ENCODE measurements at regions not wholly inside any gene's neighbourhood (a gene's known extent, or its start where the extent isn't known, plus 50 kb on each side); places are given as distances from the start of the nearest gene placed in this dataset.

DNA sequence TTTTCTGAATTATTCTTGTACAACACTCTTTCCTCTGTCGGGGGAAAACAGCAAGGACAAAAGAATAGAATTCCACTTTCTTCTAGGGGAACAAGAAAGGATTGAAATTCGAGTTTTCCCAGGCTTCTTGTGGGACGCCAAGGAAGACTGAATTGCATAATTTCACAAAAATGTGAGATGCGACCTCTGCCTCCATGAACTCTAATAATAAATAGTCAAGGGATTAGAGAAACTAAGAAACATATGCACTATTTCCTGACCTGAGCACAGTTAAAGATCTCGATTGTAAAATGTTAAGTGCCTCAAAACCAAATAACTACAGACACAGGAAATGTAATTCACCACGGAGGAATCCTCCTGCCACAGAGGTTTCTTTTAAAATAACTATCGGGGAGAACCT is 117.3 kb upstream of the MARK1 start:
- DNase-seq = no peak

DNA sequence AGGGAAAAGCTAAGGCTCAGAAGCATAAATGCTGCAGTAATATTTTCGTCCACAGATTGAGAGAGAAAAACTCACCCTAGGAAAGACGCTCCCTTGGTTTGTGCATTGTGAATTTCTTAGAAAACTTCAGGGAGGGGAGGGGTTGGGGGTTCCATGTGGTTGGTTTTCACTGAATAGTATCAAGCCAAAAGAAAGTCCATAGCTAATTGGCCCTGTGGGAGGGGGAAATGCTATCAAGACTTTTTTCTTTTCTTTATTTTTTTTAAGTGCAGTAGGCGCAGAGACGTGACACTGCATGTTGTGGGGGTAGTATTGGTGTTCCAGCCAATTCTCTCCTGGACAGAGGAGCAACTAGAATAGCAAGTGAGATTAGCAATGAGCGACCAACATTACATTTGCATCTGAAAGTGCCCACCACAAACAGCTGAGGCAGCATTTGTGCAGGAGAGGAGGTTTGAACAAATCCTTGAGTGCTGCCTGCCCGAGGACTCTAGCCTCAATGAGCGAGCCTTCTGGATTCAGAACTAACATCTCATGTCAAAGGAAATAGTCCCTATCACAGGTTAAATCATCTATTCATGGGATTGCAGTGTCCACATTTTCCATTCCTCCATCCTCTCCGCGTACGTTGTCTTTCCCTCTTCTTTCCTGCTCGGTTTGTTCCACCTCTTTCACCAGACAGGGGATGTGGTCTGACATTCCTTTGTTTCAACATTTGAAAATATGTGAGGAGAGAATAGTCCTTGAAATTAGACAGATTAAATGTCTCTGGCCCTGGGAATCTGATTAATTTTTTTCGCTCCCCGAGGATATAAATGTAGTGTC is 118.0 kb upstream of the MARK1 start:
- DNase-seq = no peak

- no peak for DNase-seq
Measured at GRCh38 chr1:220407191-220407590, 120.7 kb upstream of the MARK1 start.

DNA sequence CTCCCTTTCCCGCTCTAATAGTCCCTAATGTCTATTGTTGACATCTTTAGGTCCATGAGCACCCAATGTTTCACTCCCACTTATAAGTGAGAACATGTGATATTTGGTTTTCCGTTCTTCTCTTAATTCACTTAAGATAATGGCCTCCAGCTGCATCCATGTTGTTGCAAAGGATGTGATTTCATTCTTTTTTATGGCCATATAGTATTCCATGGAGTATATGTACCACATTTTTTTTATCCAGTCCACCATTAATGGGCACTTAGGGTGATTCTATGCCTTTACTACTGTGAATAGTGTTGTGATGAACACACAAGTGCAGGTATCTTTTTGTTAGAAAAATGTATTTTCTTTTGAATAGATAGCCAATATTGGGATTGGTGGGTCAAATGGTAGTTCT is 126.0 kb upstream of the RAB3GAP2 start:
- DNase-seq = no peak

GRCh38 chr1:220391491-220391890 is 119.2 kb upstream of the RAB3GAP2 start:
- no peak for DNase-seq

- peak; percentile 54 for DNase-seq
Measured at GRCh38 chr1:220389634-220390033, 117.4 kb upstream of the RAB3GAP2 start.

DNA sequence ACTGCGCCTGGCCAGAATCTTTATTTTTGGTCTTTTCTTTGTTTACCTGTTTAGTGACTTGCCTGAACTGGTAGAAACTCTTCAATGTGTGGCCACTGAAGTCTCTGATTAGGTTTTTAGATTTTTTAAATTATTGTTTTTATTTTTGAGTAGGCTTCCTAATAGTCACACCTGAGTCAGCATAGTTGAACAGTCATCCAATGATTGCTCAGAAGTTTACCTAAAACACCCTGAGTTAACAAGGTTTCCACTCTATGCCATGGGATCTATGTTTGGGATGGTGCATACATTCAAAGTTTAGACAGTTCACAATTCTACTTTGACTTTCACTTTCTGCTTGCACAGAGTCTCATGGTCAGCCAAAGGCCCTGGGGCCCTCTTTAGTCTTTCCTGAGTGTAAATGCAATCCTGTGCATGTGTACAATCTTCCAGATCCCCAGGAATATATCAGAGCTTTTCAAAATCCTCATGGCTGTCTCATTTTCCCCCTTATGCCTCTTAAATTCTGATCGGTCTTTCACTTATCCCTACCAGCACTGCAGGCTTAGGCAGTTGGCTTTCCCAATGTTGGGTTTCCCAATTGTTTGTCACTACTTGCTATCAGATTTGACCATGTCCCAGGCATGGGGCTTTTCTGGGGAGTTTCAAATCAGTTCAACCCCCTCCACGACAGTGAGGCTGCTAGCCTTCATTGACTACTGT is 114.4 kb upstream of the RAB3GAP2 start:
- no peak for DNase-seq

DNA sequence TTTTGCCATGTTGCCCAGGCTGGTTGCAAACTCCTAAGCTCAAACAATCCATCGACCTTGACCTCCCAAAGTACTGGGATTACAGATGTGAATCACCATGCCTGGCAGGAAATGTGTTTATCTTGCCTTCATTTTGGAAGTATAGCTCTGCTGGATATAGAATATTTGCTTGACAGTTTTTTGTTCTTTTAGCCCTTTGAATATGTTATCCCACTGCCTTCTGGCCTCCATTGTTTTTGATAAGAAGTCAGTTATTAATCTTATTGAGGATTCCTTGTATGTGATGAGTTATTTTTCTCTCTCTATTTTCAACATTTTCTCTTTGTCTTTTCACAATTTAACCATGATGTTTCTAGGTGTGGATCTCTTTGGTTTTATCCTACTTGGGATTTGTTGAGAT is 112.9 kb upstream of the RAB3GAP2 start:
- no peak for DNase-seq

GRCh38 chr1:220382994-220383393 is 110.7 kb upstream of the RAB3GAP2 start:
- DNase-seq = peak; percentile 96

DNA sequence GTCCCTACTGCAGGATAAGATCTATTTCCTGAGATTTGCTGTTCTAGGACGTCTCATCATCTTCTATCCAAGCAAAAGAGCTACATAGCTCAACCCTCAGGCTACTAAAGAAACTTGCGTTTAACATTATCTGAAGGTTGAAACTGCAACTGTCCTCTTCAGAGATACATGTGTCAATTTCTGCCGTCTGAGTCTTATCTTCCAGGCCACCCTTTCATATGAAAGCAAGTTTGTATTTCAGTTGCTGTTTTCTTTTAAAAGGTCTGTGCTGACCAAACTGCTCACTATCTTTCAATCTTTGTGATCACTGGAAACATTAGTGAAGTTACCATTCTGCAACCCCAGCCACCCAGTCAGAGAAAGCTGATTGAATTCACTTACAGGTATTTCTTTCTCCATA is 108.6 kb upstream of the RAB3GAP2 start:
- DNase-seq = no peak

GRCh38 chr1:220378571-220379302 is 106.5 kb upstream of the RAB3GAP2 start:
- no peak for DNase-seq

- no peak for DNase-seq
Measured at GRCh38 chr1:220375715-220376114, 103.5 kb upstream of the RAB3GAP2 start.

DNA sequence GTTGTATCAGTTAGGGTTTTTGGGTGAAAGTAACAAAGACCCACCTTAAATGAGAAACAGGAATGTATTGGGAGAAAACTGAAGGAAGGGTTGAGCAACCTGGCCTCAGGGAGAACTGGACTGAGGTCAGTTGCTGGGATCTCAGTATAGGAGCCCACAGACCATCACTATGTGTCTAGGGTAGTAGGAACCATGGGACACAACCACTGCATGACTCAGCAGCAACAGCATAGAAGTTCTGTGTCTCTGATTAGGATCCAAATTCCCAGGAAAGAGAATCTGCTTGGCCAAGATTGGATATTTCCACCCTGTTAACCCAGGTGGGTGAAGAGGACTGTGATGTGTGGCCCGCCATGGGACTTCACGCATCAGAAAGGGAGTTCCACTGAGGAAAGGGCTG is 102.2 kb upstream of the RAB3GAP2 start:
- no peak for DNase-seq

DNA sequence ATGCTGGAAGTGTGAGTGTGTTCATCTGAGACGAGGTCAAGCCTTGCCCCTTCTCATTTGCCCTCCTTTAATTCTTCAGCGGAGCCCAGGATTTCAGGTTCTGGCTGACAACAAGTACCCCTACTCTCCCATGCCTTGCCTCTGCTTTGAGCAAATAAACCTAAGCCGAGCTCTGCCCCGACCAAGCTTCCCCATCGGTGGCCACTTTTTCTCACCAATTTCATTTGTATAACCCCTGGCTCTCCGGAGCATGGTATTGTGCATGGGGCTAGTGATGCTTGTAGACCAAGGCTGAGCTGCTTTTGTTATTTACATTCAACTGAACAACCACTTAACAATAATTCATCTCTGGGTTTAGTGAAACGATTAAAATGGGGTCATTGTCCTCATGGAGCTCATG is 100.2 kb upstream of the RAB3GAP2 start:
- DNase-seq = no peak

DNA sequence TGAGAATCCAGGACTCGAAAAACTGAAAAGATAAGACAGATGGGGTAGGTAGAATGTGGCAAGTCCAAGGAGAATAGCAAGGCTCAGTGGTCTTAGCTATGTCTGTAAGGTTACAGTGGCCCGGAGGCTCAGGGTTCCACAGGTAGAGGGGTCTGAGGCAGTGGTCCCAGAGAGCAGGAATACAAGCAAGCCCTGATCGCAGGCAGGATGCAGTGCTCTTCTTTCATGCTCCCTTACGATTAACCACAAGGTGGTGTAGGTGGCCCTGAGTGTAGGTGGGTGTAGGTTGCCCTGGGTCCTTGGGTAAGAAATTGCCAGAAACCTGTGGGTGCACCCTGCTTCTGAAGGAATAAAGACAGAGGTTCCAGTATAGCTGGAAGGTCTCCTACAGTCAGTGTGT is 99.1 kb upstream of the RAB3GAP2 start:
- DNase-seq = peak; percentile 23

DNA sequence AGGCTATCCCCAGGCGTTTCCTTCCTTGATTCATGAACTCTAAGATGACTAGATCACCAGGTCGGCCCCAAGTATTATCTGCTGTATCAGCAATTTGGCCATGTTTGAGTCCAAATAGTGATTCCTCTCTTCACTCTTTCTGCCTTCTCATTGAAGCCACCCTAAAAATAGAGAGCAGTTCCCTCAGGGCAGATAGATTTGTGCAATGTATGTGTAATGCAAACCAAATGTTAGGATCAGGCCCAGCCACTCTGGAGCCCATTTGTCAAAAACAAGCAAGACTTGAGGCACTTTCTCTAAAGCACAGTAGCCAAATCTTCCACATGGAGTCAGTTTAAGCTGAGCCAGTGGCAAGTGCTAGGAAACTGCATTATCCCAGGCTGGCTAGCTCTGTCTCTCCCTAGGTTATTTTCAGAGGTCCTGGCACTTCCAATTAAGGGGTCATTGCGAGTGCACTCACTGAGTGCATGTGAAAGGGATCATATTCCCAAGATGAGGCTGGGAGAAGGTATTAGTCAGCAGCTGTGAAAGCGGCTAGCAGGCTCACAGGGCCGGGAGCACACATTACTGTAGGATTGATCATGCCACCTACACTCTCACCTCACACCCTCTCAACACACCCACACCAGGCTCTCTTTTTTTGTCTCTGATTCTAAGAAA is 97.9 kb upstream of the RAB3GAP2 start:
- DNase-seq = peak; percentile 41

DNA sequence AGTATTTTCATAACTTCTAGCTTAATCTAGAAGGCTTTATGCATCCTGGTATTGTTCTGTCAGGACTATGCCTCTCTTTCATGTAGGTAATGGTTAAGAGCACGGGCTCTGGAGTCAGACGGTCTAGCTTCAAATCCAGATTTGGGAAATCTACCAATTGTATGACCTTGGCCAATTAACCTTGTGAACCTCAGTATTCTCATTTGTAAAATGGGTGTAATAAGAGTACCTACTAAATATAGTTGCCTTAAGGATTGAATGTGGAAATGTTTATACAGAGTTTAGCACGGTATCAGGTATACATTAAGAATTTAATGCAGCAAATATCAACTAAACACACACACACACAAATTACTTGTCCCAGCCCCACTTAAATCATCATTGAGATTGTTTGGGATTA is 97.3 kb upstream of the RAB3GAP2 start:
- no peak for DNase-seq

- DNase-seq = no peak
Measured at GRCh38 chr1:220368352-220369265, 96.4 kb upstream of the RAB3GAP2 start.

DNA sequence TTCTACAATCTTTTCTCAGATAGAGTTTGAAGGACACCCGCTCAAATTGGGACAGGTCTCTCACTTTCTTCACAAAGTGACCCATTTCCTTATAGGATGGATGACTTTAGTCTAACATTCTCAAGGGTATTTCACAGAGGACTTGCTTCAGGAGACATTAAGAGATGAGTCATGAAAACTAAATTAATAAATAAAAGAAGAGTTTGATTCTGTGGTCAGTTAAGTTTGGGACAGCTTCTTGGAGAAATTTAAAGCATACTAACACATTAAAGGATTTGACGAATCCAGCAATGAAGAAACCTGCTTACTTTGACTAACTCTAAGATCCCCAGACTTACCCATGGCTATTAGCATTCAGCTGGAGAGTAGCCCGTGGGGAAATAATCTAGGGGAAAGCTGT is 95.6 kb upstream of the RAB3GAP2 start:
- no peak for DNase-seq

DNA sequence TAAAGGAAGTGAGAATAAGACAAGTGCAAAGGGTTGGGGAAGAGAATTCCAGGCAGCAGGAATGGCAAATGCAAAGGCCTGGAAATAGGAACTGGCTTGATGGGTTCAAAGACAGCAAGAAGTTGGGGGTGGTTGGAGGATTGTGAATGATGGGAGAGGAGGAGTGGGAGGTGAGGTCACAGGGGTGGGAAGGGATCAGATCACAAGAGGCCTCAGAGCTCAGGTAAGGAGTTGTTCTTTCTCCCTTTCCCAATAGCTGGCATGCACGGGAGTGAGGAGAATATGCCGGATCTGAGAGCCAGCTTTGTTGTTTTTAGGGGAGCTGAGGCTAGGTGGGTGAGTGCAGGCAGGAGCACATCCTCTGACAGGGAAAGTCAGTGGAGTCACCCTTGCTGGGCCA is 94.0 kb upstream of the RAB3GAP2 start:
- no peak for DNase-seq

DNA sequence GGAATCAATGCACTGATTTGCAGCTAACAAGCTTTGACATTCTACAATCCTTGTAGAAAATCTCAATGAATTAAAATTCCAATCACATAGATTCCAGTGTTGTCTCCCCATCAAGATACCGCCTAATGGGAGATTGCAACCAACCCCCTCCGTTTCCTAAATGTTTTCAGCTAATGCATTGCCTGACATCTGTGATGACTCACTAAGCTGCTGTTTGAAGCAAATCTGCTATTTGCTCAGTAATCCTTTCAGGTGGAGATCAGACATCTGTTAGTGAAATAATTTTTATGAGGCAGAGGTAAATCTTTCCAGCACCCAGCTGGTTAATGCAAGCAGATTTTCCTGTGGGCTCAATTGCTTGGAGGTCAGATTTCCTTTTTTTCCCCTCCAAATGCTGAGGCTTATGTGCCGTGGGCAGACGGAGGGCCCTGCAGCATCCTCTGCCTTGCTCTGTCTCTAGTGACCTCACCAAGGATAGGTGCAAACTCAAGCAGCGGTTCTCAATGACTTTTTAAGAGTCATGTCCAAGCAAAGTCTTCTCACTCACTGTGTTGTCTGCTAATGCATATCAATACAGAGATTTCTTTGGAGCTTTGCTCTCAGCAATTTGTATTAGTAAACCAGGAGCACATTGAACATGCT is 91.1 kb upstream of the RAB3GAP2 start:
- DNase-seq = peak; percentile 96

All from NCI-H524 treated with DMSO at 0.1 percent for 48 hours (cell line).